Naive B cell (primary cell): ENCODE measurements at regions not wholly inside any gene's neighbourhood (a gene's known extent, or its start where the extent isn't known, plus 50 kb on each side); places are given as distances from the start of the nearest gene placed in this dataset.

ENCODE experiments used
- ATAC-seq, 2 donors: fragments of 150-1000 bp; cut with Tn5 transposase; 2 replicates each; pipeline ENCODE4 v1.10.0; 2021; ENCODE audit warnings: low read depth in 2 of 2, mild to moderate bottlenecking in 2 of 2, moderate library complexity in 2 of 2
- DNase-seq: peaks from one replicate; pipeline ENCODE4 v3.0.0; 2022
- H3K27ac Mint-ChIP-seq, 6 donors: one replicate each; pipeline ENCODE4 v1.8.0; 2020 to 2022; ENCODE audit warnings: mild to moderate bottlenecking in 6 of 6, mixed read lengths in 6 of 6, moderate library complexity in 5 of 6, inconsistent platforms in 2 of 6
- H3K27me3 Mint-ChIP-seq, 3 donors: one replicate each; pipeline ENCODE4 v1.8.0; 2021 to 2022; ENCODE audit warnings: mixed read lengths in 3 of 3, mild to moderate bottlenecking in 1 of 3
- H3K36me3 Mint-ChIP-seq, 2 donors: one replicate each; pipeline ENCODE4 v1.8.0; 2020 to 2022; ENCODE audit warnings: mixed read lengths in 2 of 2, inconsistent platforms in 1 of 2, mild to moderate bottlenecking in 1 of 2
- H3K4me1 Mint-ChIP-seq, 3 donors: one replicate each; pipeline ENCODE4 v1.8.0; 2020 to 2022; ENCODE audit warnings: mixed read lengths in 3 of 3, inconsistent platforms in 1 of 3, mild to moderate bottlenecking in 1 of 3, moderate library complexity in 1 of 3
- H3K4me3 Mint-ChIP-seq, 8 donors: one replicate each; pipeline ENCODE4 v1.8.0; 2020 to 2022; ENCODE audit warnings: mild to moderate bottlenecking in 8 of 8, mixed read lengths in 8 of 8, moderate library complexity in 8 of 8, inconsistent platforms in 2 of 8
- H3K9me3 Mint-ChIP-seq, 7 donors: one replicate each; pipeline ENCODE4 v1.8.0; 2020 to 2022; ENCODE audit warnings: mixed read lengths in 7 of 7, mild to moderate bottlenecking in 5 of 7, inconsistent platforms in 2 of 7, moderate library complexity in 1 of 7

DNA sequence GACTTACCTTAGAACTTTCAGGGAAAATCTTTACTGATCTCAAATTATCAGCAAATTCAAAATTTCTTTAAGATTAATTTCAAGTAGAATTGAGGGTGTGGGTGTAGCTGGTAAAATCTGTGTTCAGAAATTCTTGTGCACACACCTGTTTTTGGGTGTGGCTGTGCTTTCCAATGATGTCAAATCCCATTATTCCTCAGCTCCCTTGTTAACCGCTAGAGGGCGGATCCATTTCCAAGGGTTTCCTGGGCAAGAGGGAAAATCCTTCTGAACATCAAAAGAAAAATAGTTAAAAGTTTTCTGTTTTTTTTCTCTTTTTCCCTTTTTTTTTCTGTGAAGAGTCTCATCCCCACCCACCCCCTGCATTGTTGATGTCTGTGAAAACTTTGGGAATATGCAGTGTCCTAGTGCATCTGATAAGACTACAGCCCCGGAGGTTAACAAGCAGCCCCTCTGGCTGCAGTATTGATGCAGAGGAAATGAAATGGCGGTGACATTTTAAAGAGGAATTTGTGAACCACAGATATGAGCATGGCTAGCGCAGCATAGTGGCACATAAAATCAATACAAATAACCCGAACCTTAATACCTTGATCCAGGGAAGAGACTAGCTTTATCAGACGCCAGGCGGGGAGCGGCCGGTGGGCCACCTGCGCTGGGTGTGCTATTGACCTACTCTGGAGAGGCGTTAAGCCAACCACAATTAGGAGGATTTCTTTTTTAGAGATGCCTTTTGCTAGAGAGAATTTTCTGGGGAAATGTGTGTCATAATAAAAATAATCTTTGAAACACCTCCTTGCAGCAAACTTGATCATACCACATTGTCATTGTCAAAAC lies 130.9 kb downstream of the FOXA2 start:
- Mint-ChIP-seq H3K4me1 (no peaks in the 10 kb centered on the region), H3K27me3 (peaks cover 21 to 33% (median 31%) of the 10 kb centered on the region in 3 donors), H3K4me3 (peak overlapping the region in 1 of 8 donors; percentile 15), H3K27ac (no peak overlapping the region), H3K36me3 (no peaks in the 10 kb centered on the region), H3K9me3 (no peaks in the 10 kb centered on the region)
- DNase-seq (no peak), ATAC-seq (no peak)

DNA sequence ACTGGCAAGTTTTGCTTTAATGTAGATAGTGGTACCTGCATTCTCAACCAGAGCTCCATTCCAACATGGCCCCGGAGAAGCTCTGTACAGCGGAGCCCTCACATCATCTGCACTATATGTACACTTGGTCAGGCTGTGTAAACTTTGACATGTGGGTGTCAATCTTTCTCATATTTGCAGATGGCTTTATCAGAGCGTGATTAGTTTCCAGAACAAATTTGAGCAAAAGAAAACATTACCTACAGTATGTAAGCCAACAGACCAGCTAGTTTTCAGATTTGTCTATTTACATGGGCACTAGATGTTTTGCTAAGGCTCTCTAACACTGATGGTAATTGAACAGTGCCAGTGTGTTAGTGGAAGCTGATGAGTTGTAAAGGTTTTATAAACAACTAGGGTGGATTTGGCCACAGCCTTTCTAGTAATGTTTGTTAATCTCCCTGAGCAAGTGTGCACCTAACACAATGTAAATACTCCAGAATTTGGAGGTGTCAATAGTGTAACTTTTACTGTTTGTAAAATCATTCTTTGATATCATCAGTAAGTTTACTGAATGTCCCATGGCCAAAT lies 131.8 kb downstream of the FOXA2 start:
- H3K36me3 Mint-ChIP-seq = no peaks in the 10 kb centered on the region
- ATAC-seq = no peak
- no peaks in the 10 kb centered on the region for H3K9me3 Mint-ChIP-seq

DNA sequence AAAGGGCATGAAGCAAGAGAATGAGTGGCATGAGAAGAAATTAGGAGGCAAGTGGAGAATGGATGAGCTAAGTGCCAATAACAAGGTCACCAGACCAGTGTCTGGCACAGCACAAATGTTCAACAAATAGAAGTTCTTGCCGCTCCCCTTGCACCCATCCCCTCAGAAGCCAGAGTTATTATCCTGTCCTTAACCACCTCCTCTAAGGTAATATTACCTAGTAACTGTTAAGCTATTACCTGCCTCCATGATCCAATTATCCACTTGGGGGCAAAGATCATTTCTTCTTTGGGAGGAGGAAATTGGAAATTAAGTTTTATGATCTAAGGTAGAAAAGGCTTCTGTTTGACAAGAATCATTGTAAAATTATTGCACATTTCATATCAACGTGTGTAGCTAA lies 133.8 kb downstream of the FOXA2 start:
- H3K27me3 Mint-ChIP-seq = peaks cover 16 to 30% (median 23%) of the 10 kb centered on the region in 3 donors
- DNase-seq (no peak), ATAC-seq (no peak)
- H3K9me3 Mint-ChIP-seq = no peaks in the 10 kb centered on the region
- no peaks in the 10 kb centered on the region for H3K36me3 Mint-ChIP-seq
- no peak overlapping the region for H3K4me3 Mint-ChIP-seq
- H3K27ac Mint-ChIP-seq = no peak overlapping the region
- H3K4me1 Mint-ChIP-seq = no peaks in the 10 kb centered on the region

More for the DNA sequence above, 131.8 kb downstream of the FOXA2 start:
- DNase-seq = no peak
- Mint-ChIP-seq H3K4me3 (no peak overlapping the region), H3K4me1 (no peaks in the 10 kb centered on the region), H3K27ac (no peak overlapping the region), H3K27me3 (peaks cover 21 to 31% (median 29%) of the 10 kb centered on the region in 3 donors)

DNA sequence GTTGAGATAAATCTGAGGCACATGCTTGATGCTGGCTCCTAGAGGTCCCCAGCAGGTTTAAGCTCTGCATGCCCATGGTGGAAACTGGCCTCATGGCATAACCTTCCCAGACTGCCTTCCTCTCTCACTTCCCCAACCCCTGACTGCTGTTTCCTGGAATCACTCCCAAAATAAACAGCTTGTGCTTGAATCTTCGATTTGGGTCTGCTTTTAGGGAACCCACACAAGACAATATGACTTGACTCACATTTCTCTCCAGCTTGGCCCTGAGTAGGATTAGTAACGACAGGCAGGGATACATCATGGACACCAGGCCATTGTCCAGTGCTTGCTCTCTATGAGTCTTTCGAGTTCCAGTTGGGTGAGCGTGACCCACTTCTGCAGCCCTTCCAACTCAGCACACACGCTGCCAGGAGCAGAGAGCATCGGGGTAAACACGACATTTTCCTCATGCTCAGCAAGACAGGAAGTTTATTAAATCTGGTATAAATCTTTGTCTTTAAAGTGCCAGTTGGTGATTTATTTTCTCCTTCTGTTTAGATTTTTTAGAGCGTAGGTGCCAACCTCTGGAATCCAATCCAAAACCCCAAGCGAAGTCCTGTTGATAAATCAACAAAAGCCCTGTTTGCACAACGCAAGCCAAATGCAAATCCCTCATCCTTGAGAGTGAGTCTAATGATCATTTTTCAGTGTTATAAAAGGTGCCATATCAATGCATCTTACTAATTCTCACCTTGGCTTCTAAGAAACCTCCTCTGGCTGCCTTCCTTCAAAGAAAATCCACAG lies 135.0 kb downstream of the FOXA2 start:
- no peaks in the 10 kb centered on the region for H3K4me1 Mint-ChIP-seq
- ATAC-seq (no peak), DNase-seq (no peak)
- H3K9me3 Mint-ChIP-seq = peaks cover 0 to 6% (median 0%) of the 10 kb centered on the region in 7 donors
- peaks cover 19 to 40% (median 28%) of the 10 kb centered on the region in 3 donors for H3K27me3 Mint-ChIP-seq
- H3K27ac Mint-ChIP-seq = no peak overlapping the region
- no peak overlapping the region for H3K4me3 Mint-ChIP-seq
- no peaks in the 10 kb centered on the region for H3K36me3 Mint-ChIP-seq

DNA sequence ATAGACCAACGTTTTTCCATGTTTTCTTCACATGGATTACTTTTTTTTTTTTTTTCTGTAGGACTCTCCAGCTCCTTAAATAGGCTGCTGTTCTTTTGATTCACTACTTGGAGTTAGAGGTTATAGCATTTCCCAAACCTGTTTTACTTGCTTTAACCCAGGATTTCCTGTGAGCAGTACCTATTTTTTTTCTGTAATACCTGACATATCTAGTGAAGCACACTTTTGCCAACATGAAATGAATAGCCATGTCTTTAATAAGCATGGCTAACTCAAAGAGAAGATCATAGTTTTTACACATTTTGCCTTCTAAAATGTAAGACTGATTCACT lies 137.0 kb downstream of the FOXA2 start:
- Mint-ChIP-seq H3K27ac (no peak overlapping the region), H3K36me3 (no peaks in the 10 kb centered on the region), H3K4me1 (no peaks in the 10 kb centered on the region)

DNA sequence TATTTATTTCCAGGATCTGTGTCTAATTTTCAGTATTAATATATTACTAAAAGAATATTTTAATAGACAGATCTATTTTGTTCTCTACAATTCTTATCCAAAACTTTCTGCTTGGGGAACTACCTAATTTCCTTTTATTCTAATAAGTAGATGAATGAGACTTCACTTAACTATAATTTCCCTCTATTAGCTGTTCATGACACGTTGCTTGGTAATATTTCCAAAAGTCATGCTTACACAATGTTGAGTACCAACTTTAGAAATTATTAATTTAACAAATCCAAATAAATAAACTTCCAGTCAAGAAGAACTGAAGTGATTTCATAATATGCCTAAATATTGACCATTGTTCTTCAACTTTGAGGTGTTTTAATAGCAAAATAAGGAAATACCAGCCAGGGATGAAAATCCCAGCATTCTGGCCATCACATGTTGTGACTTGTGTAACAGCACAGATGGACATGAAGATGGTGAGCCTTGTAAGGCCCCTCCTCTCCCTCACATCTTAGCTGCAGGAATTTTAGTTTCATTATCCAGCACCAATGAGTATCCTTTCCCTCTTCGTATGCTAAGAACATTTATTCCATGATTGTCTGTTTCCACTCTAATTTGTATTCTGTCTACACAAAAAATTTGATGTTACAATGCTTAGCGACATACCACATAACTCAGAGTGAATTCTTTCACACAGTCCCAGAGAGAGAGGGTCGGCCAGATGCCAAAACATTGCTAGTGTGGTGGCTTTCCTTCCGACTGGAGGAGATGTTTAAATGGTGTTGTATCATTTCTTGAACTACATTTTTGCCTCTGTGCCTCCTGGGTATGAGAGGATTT lies 137.5 kb downstream of the FOXA2 start:
- peaks cover 18 to 30% (median 22%) of the 10 kb centered on the region in 3 donors for H3K27me3 Mint-ChIP-seq
- peaks cover 0 to 6% (median 0%) of the 10 kb centered on the region in 7 donors for H3K9me3 Mint-ChIP-seq
- no peaks in the 10 kb centered on the region for H3K4me1 Mint-ChIP-seq
- no peak overlapping the region for H3K4me3 Mint-ChIP-seq
- ATAC-seq = no peak
- no peak for DNase-seq
- no peaks in the 10 kb centered on the region for H3K36me3 Mint-ChIP-seq
- H3K27ac Mint-ChIP-seq = no peak overlapping the region

More for the DNA sequence above, 137.0 kb downstream of the FOXA2 start:
- peaks cover 0 to 6% (median 0%) of the 10 kb centered on the region in 7 donors for H3K9me3 Mint-ChIP-seq
- H3K27me3 Mint-ChIP-seq = peaks cover 17 to 33% (median 19%) of the 10 kb centered on the region in 3 donors
- ATAC-seq = no peak
- no peak overlapping the region for H3K4me3 Mint-ChIP-seq
- DNase-seq = no peak

DNA sequence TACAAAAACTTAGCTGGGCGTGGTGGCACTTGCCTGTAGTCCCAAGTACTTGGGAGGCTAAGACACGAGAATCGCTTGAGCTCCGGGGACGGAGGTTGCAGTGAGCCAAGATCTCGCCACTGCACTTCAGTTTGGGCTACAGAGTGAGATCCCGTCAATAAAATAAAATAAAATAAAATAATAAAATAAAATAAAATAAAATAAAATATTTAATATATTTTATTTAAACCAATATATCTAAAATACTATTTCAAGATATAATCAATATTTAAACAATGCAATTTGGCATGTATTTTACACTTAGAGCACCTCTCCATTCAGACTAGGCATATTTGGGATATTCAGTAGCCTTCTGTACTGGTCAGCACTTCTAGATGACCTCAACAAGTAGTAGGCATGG lies 142.1 kb downstream of the FOXA2 start:
- H3K36me3 Mint-ChIP-seq = no peaks in the 10 kb centered on the region
- H3K27ac Mint-ChIP-seq = peak overlapping the region in 1 of 6 donors; percentile 9
- H3K4me3 Mint-ChIP-seq = no peak overlapping the region
- ATAC-seq (no peak), DNase-seq (no peak)
- H3K9me3 Mint-ChIP-seq = peaks cover 0 to 6% (median 0%) of the 10 kb centered on the region in 7 donors
- H3K27me3 Mint-ChIP-seq = peaks cover 11 to 32% (median 22%) of the 10 kb centered on the region in 3 donors
- no peaks in the 10 kb centered on the region for H3K4me1 Mint-ChIP-seq

DNA sequence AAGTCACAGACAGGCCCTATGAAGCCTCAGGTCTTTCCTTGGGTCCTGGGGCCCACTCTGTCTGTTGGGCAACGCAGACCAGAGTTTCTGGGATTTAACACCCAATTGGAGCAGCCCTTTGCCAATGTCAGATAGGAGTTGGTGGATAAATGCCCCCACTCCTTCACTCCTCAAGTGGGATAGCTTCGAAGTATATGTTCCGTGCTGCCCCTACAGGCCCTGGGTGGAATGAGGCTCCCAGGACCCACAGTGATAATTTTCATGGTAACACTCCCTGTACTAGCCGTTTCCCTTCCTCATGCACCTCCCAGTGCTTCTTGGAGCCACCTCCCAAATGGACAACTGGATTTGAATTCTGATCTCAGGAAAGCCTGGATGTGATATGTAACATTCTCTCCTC lies 145.4 kb downstream of the FOXA2 start:
- Mint-ChIP-seq H3K4me1 (no peaks in the 10 kb centered on the region), H3K36me3 (no peaks in the 10 kb centered on the region), H3K27ac (no peak overlapping the region), H3K9me3 (peaks cover 0 to 2% (median 0%) of the 10 kb centered on the region in 7 donors), H3K27me3 (peaks cover 11 to 34% (median 12%) of the 10 kb centered on the region in 3 donors), H3K4me3 (no peak overlapping the region)
- DNase-seq (no peak), ATAC-seq (no peak)

DNA sequence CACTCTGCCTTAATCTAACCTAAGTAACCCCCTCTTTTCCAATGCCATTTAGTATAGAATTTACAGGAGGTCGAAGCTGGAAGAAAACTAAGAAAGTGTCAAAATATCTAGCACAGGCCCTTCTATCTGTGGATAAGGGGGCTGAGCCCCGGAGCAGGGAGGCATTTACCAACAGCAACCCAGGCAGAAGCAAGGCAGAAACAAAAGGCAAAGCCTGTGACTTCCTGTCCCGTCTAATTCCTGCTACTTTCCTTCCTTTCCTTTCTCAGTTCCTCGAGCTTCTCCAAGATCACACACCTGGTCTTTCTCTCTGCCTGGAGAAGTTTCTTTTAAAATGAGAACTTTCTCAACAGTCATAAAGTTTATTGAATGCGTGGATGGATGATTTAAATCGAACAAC lies 146.0 kb downstream of the FOXA2 start:
- ATAC-seq = no peak
- peaks cover 11 to 34% (median 12%) of the 10 kb centered on the region in 3 donors for H3K27me3 Mint-ChIP-seq
- peak overlapping the region in 1 of 6 donors; percentile 41 for H3K27ac Mint-ChIP-seq

DNA sequence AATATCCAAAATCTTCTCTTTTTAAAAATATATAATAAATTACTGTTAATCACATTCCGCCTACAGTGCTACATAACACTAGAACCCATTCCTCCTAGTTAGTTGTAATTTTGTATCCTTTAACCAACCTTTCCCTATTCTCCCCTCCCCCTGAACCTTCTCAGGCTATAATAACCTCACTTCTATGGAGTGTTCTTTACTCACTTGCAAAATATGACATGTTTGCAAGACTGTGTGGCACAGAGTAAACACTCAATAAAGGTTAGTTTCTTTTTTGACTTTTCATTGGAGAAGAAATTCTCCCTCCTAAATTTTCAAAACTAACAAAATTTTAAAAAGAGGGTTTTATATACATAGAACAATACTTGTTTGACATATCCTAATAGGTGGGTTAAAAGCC lies 147.0 kb downstream of the FOXA2 start:
- Mint-ChIP-seq H3K36me3 (no peaks in the 10 kb centered on the region), H3K27me3 (peaks cover 11 to 37% (median 12%) of the 10 kb centered on the region in 3 donors), H3K9me3 (peaks cover 0 to 2% (median 0%) of the 10 kb centered on the region in 7 donors), H3K4me3 (no peak overlapping the region), H3K27ac (no peak overlapping the region), H3K4me1 (no peaks in the 10 kb centered on the region)
- ATAC-seq (no peak), DNase-seq (no peak)

More for the DNA sequence above, 146.0 kb downstream of the FOXA2 start:
- no peak overlapping the region for H3K4me3 Mint-ChIP-seq
- peaks cover 0 to 2% (median 0%) of the 10 kb centered on the region in 7 donors for H3K9me3 Mint-ChIP-seq
- no peak for DNase-seq
- no peaks in the 10 kb centered on the region for H3K36me3 Mint-ChIP-seq
- H3K4me1 Mint-ChIP-seq = no peaks in the 10 kb centered on the region

DNA sequence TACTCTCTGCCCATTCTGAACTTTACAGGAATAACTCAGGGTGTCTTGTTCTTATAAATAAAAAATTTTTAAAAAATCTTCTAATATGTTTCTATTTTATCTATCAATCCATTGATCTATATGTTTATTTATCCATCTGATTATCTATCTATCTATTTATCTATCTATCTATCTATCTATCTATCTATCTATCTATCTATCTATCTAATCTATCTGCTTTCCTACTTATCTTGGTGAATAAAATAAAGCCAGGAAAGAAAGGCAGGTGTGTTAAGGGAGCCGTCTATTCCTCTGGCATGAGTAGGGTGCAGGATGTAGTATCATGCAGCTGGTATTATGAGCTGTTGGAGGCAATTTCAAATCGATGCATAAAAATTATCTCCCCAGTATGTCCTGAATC lies 153.0 kb downstream of the FOXA2 start:
- H3K9me3 Mint-ChIP-seq = peaks cover 0 to 3% (median 0%) of the 10 kb centered on the region in 7 donors
- ATAC-seq (no peak), DNase-seq (no peak)
- H3K4me1 Mint-ChIP-seq = no peaks in the 10 kb centered on the region
- no peak overlapping the region for H3K4me3 Mint-ChIP-seq
- H3K27me3 Mint-ChIP-seq = peaks cover 4 to 32% (median 16%) of the 10 kb centered on the region in 3 donors
- H3K27ac Mint-ChIP-seq = no peak overlapping the region
- no peaks in the 10 kb centered on the region for H3K36me3 Mint-ChIP-seq

DNA sequence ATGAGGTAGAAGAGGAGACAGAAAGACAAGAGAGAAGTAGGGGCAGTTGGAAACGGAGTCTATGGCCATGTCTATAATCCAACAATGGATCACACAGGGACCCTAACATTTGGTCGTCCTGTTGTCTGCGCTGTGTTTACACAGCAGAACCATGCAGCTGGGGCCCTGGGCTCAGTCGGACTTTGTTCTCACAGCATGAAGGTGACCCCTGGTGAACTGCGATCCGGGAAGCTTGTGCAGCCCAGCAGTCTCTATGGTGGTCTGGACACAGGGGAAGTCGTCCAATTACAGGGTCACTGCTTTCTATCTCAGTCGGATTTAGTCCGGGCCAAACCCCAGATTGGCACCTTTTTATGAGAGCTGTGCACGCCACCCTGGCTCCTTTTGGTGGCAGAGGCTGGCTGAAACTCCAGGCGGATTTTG lies 153.6 kb downstream of the FOXA2 start:
- H3K27me3 Mint-ChIP-seq = peaks cover 4 to 31% (median 16%) of the 10 kb centered on the region in 3 donors
- H3K27ac Mint-ChIP-seq = no peak overlapping the region
- peaks cover 0 to 3% (median 0%) of the 10 kb centered on the region in 7 donors for H3K9me3 Mint-ChIP-seq
- no peak for ATAC-seq
- no peaks in the 10 kb centered on the region for H3K36me3 Mint-ChIP-seq
- no peak overlapping the region for H3K4me3 Mint-ChIP-seq
- no peak for DNase-seq
- no peaks in the 10 kb centered on the region for H3K4me1 Mint-ChIP-seq
